ENCODE measurements at regions not wholly inside any gene's neighbourhood (a gene's known extent, or its start where the extent isn't known, plus 50 kb on each side); places are given as distances from the start of the nearest gene placed in this dataset.

- no peak for FAIRE-seq
- no peak for DNase-seq (ENCODE audit: insufficient read length, low spot score)
- no peak for TF ChIP-seq CTCF (IDR thresholded peaks at IDR 0.05; ENCODE audit: insufficient read depth, missing control alignments)
Measured at GRCh38 chr22:48653929-48654328, 1173.7 kb downstream of the BRD1 start.

GRCh38 chr22:48653306-48653705 is 1174.4 kb downstream of the BRD1 start:
- DNase-seq (ENCODE audit: insufficient read length, low spot score) (no peak), FAIRE-seq (no peak)
- TF ChIP-seq CTCF (IDR thresholded peaks at IDR 0.05; ENCODE audit: insufficient read depth, missing control alignments), result no peak

GRCh38 chr22:48652796-48653195 is 1174.9 kb downstream of the BRD1 start:
- no peak for TF ChIP-seq CTCF (IDR thresholded peaks at IDR 0.05; ENCODE audit: insufficient read depth, missing control alignments)
- FAIRE-seq (no peak), DNase-seq (ENCODE audit: insufficient read length, low spot score) (no peak)

- no peak for TF ChIP-seq CTCF (IDR thresholded peaks at IDR 0.05; ENCODE audit: insufficient read depth, missing control alignments)
- no peak for DNase-seq (ENCODE audit: insufficient read length, low spot score)
- FAIRE-seq, result no peak
Measured at GRCh38 chr22:48651981-48652538, 1175.6 kb downstream of the BRD1 start.

- no peak for DNase-seq (ENCODE audit: insufficient read length, low spot score)
Measured at GRCh38 chr22:48651036-48651890, 1176.4 kb downstream of the BRD1 start.

GRCh38 chr22:48650323-48651035 is 1177.2 kb downstream of the BRD1 start:
- no peak for TF ChIP-seq CTCF (IDR thresholded peaks at IDR 0.05; ENCODE audit: insufficient read depth, missing control alignments)
- FAIRE-seq (no peak), DNase-seq (ENCODE audit: insufficient read length, low spot score) (no peak)

More at GRCh38 chr22:48651036-48651890, 1176.4 kb downstream of the BRD1 start:
- TF ChIP-seq CTCF (IDR thresholded peaks at IDR 0.05; ENCODE audit: insufficient read depth, missing control alignments), result no peak
- no peak for FAIRE-seq

Data from D721Med (cell line).